ENCODE measurements at regions not wholly inside any gene's neighbourhood (a gene's known extent, or its start where the extent isn't known, plus 50 kb on each side); places are given as distances from the start of the nearest gene placed in this dataset.

DNA sequence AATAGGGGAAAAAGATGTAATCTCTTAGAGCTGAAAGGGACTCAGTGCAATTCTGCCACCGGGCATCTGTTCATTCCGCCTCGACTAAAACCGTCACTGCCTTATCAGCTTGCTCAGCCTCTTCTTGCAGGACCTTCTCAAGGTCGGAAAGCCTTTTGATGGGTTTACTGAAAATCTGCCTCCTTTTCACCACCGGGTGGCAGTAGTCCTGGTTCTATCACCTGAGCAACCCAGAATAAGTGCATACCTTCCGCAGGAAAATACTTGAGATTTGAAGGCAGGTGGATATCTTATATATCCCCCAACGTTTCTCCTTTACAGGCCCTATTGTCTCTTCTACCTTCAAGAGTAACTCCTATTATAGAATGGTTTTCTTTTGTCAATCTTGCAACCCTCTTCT, 103.4 kb upstream of the PAK3 start:
- H3K27ac ChIP-seq (ENCODE audit: low read length), result no peak overlapping the region
- no peaks in the 10 kb centered on the region for H3K27me3 ChIP-seq (ENCODE audit: insufficient read depth, low read depth, low read length)
- TF ChIP-seq SMC3 (conservative IDR thresholded peaks at IDR 0.05; ENCODE audit: poor library complexity), result no peak
- no peak for TF ChIP-seq MXI1 (conservative IDR thresholded peaks at IDR 0.05; ENCODE audit: poor library complexity, severe bottlenecking)
- no peak for TF ChIP-seq EZH2 (IDR thresholded peaks at IDR 0.05; ENCODE audit: borderline replicate concordance, insufficient read depth, low read length, poor library complexity, severe bottlenecking)
- TF ChIP-seq, protein P1, sequence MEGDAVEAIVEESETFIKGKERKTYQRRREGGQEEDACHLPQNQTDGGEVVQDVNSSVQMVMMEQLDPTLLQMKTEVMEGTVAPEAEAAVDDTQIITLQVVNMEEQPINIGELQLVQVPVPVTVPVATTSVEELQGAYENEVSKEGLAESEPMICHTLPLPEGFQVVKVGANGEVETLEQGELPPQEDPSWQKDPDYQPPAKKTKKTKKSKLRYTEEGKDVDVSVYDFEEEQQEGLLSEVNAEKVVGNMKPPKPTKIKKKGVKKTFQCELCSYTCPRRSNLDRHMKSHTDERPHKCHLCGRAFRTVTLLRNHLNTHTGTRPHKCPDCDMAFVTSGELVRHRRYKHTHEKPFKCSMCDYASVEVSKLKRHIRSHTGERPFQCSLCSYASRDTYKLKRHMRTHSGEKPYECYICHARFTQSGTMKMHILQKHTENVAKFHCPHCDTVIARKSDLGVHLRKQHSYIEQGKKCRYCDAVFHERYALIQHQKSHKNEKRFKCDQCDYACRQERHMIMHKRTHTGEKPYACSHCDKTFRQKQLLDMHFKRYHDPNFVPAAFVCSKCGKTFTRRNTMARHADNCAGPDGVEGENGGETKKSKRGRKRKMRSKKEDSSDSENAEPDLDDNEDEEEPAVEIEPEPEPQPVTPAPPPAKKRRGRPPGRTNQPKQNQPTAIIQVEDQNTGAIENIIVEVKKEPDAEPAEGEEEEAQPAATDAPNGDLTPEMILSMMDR (IDR thresholded peaks at IDR 0.05; ENCODE audit: poor library complexity, severe bottlenecking), result peak; percentile 41
- no peaks in the 10 kb centered on the region for H3F3A ChIP-seq (ENCODE audit: insufficient read depth, low read length, poor library complexity, severe bottlenecking)
- H3K9me3 ChIP-seq (ENCODE audit: low read length), result no peaks in the 10 kb centered on the region
- no peaks in the 10 kb centered on the region for H4K20me1 ChIP-seq (ENCODE audit: insufficient read depth)
- H3K36me3 ChIP-seq (ENCODE audit: insufficient read depth, low read length), result no peaks in the 10 kb centered on the region
- no peaks in the 10 kb centered on the region for H3K79me2 ChIP-seq (replicated peaks; ENCODE audit: insufficient read depth, low read length)
- H3K9me2 ChIP-seq (ENCODE audit: insufficient read depth, low read length), result no peaks in the 10 kb centered on the region
- no peak overlapping the region for H3K4me3 ChIP-seq (ENCODE audit: low read length)
- H2AFZ ChIP-seq (ENCODE audit: low read depth, low read length), result no peak overlapping the region
- H3K4me2 ChIP-seq (ENCODE audit: low read length), result no peak overlapping the region
- H3K9ac ChIP-seq (ENCODE audit: low read length), result no peak overlapping the region

DNA sequence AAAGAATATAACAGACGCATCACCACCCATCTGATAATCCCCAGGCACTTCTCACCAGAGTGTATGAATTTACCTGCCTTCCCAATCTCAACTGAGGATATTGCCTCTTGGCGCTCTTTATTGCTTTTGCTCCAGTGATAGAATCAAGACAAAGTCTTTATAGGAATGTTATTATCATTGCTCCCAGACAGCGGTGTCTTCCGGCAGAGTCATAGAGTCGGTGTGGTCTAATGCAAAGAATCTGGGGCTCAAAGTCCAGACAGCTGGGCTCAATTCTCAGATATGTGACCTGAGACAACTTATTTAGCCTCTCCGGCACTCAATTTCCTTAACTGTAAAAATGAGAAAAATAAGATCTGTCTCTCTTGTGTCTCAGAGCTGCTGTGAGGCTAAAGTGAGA, 106.1 kb upstream of the PAK3 start:
- Histone ChIP-seq H3F3A (ENCODE audit: insufficient read depth, low read length, poor library complexity, severe bottlenecking) (no peaks in the 10 kb centered on the region), H3K4me3 (ENCODE audit: low read length) (no peak overlapping the region), H4K20me1 (ENCODE audit: insufficient read depth) (no peaks in the 10 kb centered on the region), H3K9me3 (ENCODE audit: low read length) (no peaks in the 10 kb centered on the region), H3K27me3 (ENCODE audit: insufficient read depth, low read depth, low read length) (no peaks in the 10 kb centered on the region), H3K9ac (ENCODE audit: low read length) (no peak overlapping the region), H3K79me2 (replicated peaks; ENCODE audit: insufficient read depth, low read length) (no peaks in the 10 kb centered on the region), H3K27ac (ENCODE audit: low read length) (no peak overlapping the region), H2AFZ (ENCODE audit: low read depth, low read length) (no peak overlapping the region), H3K36me3 (ENCODE audit: insufficient read depth, low read length) (no peaks in the 10 kb centered on the region), H3K4me2 (ENCODE audit: low read length) (no peak overlapping the region), H3K9me2 (ENCODE audit: insufficient read depth, low read length) (no peaks in the 10 kb centered on the region)
- TF ChIP-seq TAF1 (IDR thresholded peaks at IDR 0.05; ENCODE audit: low read depth) (no peak), SMC3 (conservative IDR thresholded peaks at IDR 0.05; ENCODE audit: poor library complexity) (no peak), EP300 (conservative IDR thresholded peaks at IDR 0.05; ENCODE audit: poor library complexity, severe bottlenecking) (no peak), RAD21 (conservative IDR thresholded peaks at IDR 0.05) (no peak), MXI1 (conservative IDR thresholded peaks at IDR 0.05; ENCODE audit: poor library complexity, severe bottlenecking) (no peak), POLR2AphosphoS5 (IDR thresholded peaks at IDR 0.05) (no peak), EZH2 (IDR thresholded peaks at IDR 0.05; ENCODE audit: borderline replicate concordance, insufficient read depth, low read length, poor library complexity, severe bottlenecking) (no peak)
- TF ChIP-seq, protein P2, sequence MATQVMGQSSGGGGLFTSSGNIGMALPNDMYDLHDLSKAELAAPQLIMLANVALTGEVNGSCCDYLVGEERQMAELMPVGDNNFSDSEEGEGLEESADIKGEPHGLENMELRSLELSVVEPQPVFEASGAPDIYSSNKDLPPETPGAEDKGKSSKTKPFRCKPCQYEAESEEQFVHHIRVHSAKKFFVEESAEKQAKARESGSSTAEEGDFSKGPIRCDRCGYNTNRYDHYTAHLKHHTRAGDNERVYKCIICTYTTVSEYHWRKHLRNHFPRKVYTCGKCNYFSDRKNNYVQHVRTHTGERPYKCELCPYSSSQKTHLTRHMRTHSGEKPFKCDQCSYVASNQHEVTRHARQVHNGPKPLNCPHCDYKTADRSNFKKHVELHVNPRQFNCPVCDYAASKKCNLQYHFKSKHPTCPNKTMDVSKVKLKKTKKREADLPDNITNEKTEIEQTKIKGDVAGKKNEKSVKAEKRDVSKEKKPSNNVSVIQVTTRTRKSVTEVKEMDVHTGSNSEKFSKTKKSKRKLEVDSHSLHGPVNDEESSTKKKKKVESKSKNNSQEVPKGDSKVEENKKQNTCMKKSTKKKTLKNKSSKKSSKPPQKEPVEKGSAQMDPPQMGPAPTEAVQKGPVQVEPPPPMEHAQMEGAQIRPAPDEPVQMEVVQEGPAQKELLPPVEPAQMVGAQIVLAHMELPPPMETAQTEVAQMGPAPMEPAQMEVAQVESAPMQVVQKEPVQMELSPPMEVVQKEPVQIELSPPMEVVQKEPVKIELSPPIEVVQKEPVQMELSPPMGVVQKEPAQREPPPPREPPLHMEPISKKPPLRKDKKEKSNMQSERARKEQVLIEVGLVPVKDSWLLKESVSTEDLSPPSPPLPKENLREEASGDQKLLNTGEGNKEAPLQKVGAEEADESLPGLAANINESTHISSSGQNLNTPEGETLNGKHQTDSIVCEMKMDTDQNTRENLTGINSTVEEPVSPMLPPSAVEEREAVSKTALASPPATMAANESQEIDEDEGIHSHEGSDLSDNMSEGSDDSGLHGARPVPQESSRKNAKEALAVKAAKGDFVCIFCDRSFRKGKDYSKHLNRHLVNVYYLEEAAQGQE (IDR thresholded peaks at IDR 0.05; ENCODE audit: borderline replicate concordance), result no peak
- TF ChIP-seq, protein P1 (IDR thresholded peaks at IDR 0.05; ENCODE audit: poor library complexity, severe bottlenecking), result no peak

All from neural cell (in vitro differentiated cells).